Liver (tissue), 7 donors: ENCODE measurements at regions not wholly inside any gene's neighbourhood (a gene's known extent, or its start where the extent isn't known, plus 50 kb on each side); places are given as distances from the start of the nearest gene placed in this dataset.

Source experiments
- DNase-seq: peaks from one replicate; pipeline ENCODE4 v3.0.0-alpha.2; 2017; ENCODE audit warnings: low spot score
- H3K27ac ChIP-seq, 2 donors: one replicate each; pipeline ENCODE4 v1.7.0; 2013; ENCODE audit warnings: inconsistent platforms in 2 of 2, low read length in 2 of 2, control low read depth in 1 of 2, low read depth in 1 of 2, mild to moderate bottlenecking in 1 of 2
- H3K27me3 ChIP-seq, 4 donors: one replicate each; pipeline versions ENCODE4 v1.6.1 to v1.7.0; 2013; ENCODE audit warnings: low read length in 3 of 4, inconsistent platforms in 1 of 4, mild to moderate bottlenecking in 1 of 4, moderate library complexity in 1 of 4; ENCODE audit not compliant: control insufficient read depth in 4 of 4, insufficient read depth in 4 of 4
- H3K36me3 ChIP-seq, 4 donors: one replicate each; pipeline versions ENCODE4 v1.6.1 to v1.7.0; 2013; ENCODE audit warnings: low read length in 3 of 4, mild to moderate bottlenecking in 3 of 4, low read depth in 1 of 4, moderate library complexity in 1 of 4; ENCODE audit not compliant: control insufficient read depth in 4 of 4, insufficient read depth in 3 of 4
- H3K4me1 ChIP-seq, 4 donors: one replicate each; pipeline versions ENCODE4 v1.6.1 to v1.7.0; 2013; ENCODE audit warnings: low read length in 3 of 4, mild to moderate bottlenecking in 3 of 4, moderate library complexity in 1 of 4; ENCODE audit not compliant: control insufficient read depth in 4 of 4, insufficient read depth in 4 of 4
- H3K4me3 ChIP-seq, 3 donors: one replicate each; pipeline versions ENCODE4 v1.6.1 to v1.7.0; 2013; ENCODE audit warnings: low read length in 3 of 3, control low read depth in 1 of 3, low read depth in 1 of 3, mild to moderate bottlenecking in 1 of 3
- H3K9ac ChIP-seq, 2 donors: one replicate each; pipeline ENCODE4 v1.7.0; 2013; ENCODE audit warnings: low read length in 2 of 2, mild to moderate bottlenecking in 2 of 2, moderate library complexity in 2 of 2, control low read depth in 1 of 2, low read depth in 1 of 2
- H3K9me3 ChIP-seq, 4 donors: one replicate each; pipeline versions ENCODE4 v1.6.1 to v1.7.0; 2013; ENCODE audit warnings: low read length in 3 of 4; ENCODE audit not compliant: control insufficient read depth in 4 of 4
- ATF3 ChIP-seq: IDR thresholded peaks from 2 replicates; pipeline ENCODE4 v1.6.1; 2016; ENCODE audit warnings: antibody characterized with exemption
- EGR1 ChIP-seq, 2 donors: IDR thresholded peaks; 2 replicates each; pipeline ENCODE4 v1.6.1; 2016 to 2018; ENCODE audit warnings: antibody characterized with exemption in 2 of 2, low read depth in 2 of 2
- FOXA1 ChIP-seq: IDR thresholded peaks from 2 replicates; pipeline ENCODE4 v1.6.1; 2016; ENCODE audit warnings: antibody characterized with exemption
- FOXA2 ChIP-seq: IDR thresholded peaks from 2 replicates; pipeline ENCODE4 v1.6.1; 2016; ENCODE audit warnings: antibody characterized with exemption
- GABPA ChIP-seq, 2 donors: IDR thresholded peaks in 1 of 2; conservative IDR thresholded peaks in 1 of 2; 2 replicates each; pipeline ENCODE4 v1.6.1; 2016; ENCODE audit warnings: antibody characterized with exemption in 2 of 2, mild to moderate bottlenecking in 1 of 2, moderate library complexity in 1 of 2
- HNF4A ChIP-seq, 2 donors: conservative IDR thresholded peaks; 2 replicates each; pipeline ENCODE4 v1.6.1; 2016; ENCODE audit warnings: antibody characterized with exemption in 2 of 2, mild to moderate bottlenecking in 2 of 2
- HNF4G ChIP-seq: IDR thresholded peaks from 2 replicates; pipeline ENCODE4 v1.6.1; 2016; ENCODE audit warnings: antibody characterized with exemption
- MAX ChIP-seq: IDR thresholded peaks from 2 replicates; pipeline ENCODE4 v1.6.1; 2016; ENCODE audit warnings: antibody characterized with exemption
- NR2F2 ChIP-seq: IDR thresholded peaks from 2 replicates; pipeline ENCODE4 v1.6.1; 2016; ENCODE audit warnings: antibody characterized with exemption
- RAD21 ChIP-seq, 2 donors: IDR thresholded peaks; 2 replicates each; pipeline ENCODE4 v1.6.1; 2016; ENCODE audit warnings: antibody characterized with exemption in 2 of 2, mild to moderate bottlenecking in 2 of 2
- REST ChIP-seq: IDR thresholded peaks from 2 replicates; pipeline ENCODE4 v1.6.1; 2016; ENCODE audit warnings: antibody characterized with exemption, mild to moderate bottlenecking
- SP1 ChIP-seq: IDR thresholded peaks from 2 replicates; pipeline ENCODE4 v1.6.1; 2018; ENCODE audit warnings: antibody characterized with exemption, mild to moderate bottlenecking
- TAF1 ChIP-seq: conservative IDR thresholded peaks from 2 replicates; pipeline ENCODE4 v1.6.1; 2016; ENCODE audit warnings: antibody characterized with exemption, mild to moderate bottlenecking
- ZBTB33 ChIP-seq: IDR thresholded peaks from 2 replicates; pipeline ENCODE4 v1.6.1; 2016; ENCODE audit warnings: antibody characterized with exemption
- WGBS: extraction: QIAGEN DNeasy Blood & Tissue Kit; methylation state at CpG from one replicate; pipeline ENCODE4 v1.1.7; 2013; 5-methylcytosine and 5-hydroxymethylcytosine counted together
- donor health status: healthy.
- donor health status: healthy.
- donor health status: healthy.
- donor health status: healthy.

- H3K4me3 ChIP-seq, result no peak overlapping the region
- 14% methylated on average over 2 of the region's 2 CpGs for WGBS
- H3K27me3 ChIP-seq, result no peaks in the 10 kb centered on the region
- no peak overlapping the region for H3K27ac ChIP-seq
- no peaks in the 10 kb centered on the region for H3K4me1 ChIP-seq
- no peak for DNase-seq
- H3K9me3 ChIP-seq, result peaks cover 0 to 3% (median 0%) of the 10 kb centered on the region in 4 donors
- TF ChIP-seq FOXA2 (no peak), SP1 (no peak), ATF3 (no peak), HNF4A (conservative IDR thresholded peaks at IDR 0.05) (no peak), GABPA (IDR thresholded peaks at IDR 0.05 in 1 of 2, conservative IDR thresholded peaks at IDR 0.05 in 1 of 2) (no peak), TAF1 (no peak), EGR1 (IDR thresholded peaks at IDR 0.05; ENCODE audit: low read depth in 2 of 2) (no peak), MAX (no peak), RAD21 (IDR thresholded peaks at IDR 0.05) (no peak), NR2F2 (no peak), ZBTB33 (no peak)
- H3K36me3 ChIP-seq, result no peaks in the 10 kb centered on the region
- no peak overlapping the region for H3K9ac ChIP-seq
These were observed 700.5 kb downstream of the KHDRBS2 start for GRCh38 chr6:61585504-61585903.

- H3K36me3 ChIP-seq, result no peaks in the 10 kb centered on the region
- peaks cover 0 to 4% (median 0%) of the 10 kb centered on the region in 4 donors for H3K9me3 ChIP-seq
- no peaks in the 10 kb centered on the region for H3K27me3 ChIP-seq
- no peak overlapping the region for H3K27ac ChIP-seq
- no peaks in the 10 kb centered on the region for H3K4me1 ChIP-seq
- no peak overlapping the region for H3K4me3 ChIP-seq
- WGBS, result 57% methylated on average over 1 of the region's 1 CpG
- TF ChIP-seq HNF4G (peak; percentile 45), HNF4A (conservative IDR thresholded peaks at IDR 0.05) (peak; percentile 66 to 79), FOXA1 (no peak)
- no peak for DNase-seq
- H3K9ac ChIP-seq, result no peak overlapping the region
These were observed 723.9 kb downstream of the KHDRBS2 start for GRCh38 chr6:61562098-61562497.

- TF ChIP-seq FOXA1 (no peak), REST (peak; percentile 87)
- peaks cover 0 to 4% (median 2%) of the 10 kb centered on the region in 4 donors for H3K9me3 ChIP-seq
These were observed 727.2 kb downstream of the KHDRBS2 start for GRCh38 chr6:61558796-61559195.

More at GRCh38 chr6:61558796-61559195, 727.2 kb downstream of the KHDRBS2 start:
- Histone ChIP-seq H3K27ac (no peak overlapping the region), H3K36me3 (no peaks in the 10 kb centered on the region), H3K4me1 (no peaks in the 10 kb centered on the region), H3K9ac (no peak overlapping the region), H3K27me3 (no peaks in the 10 kb centered on the region), H3K4me3 (no peak overlapping the region)
- DNase-seq, result no peak
- WGBS, result 21% methylated on average over 1 of the region's 1 CpG
